HEK293 (cell line): ENCODE measurements at regions not wholly inside any gene's neighbourhood (a gene's known extent, or its start where the extent isn't known, plus 50 kb on each side); places are given as distances from the start of the nearest gene placed in this dataset.

Source experiments
- CTCF ChIA-PET: fragments of 350-600 bp; formaldehyde crosslinking; extraction: SDS; loops from one replicate; lab custom pipeline; 2021; ENCODE audit warnings: antibody characterized with exemption; lab: Yijun Ruan, JAX
- POLR2A ChIA-PET: fragments of 300-600 bp; formaldehyde crosslinking; extraction: SDS; loops from one replicate; lab custom pipeline; 2020; ENCODE audit warnings: antibody characterized with exemption, inconsistent platforms; lab: Yijun Ruan, JAX
- H3K27ac ChIP-seq: fragments of 200-500 bp; sonication (Bioruptor generic); 2 replicates; pipeline ENCODE4 v1.5.1; 2014; ENCODE audit warnings: low read depth, low read length, control low read depth, inconsistent platforms; ENCODE audit errors: extremely low read depth
- H3K36me3 ChIP-seq, 2 experiments: fragments of 200-500 bp in 1 of 2; sonication (Bioruptor generic) in 1 of 2; 1 replicate in 1 of 2; 2 replicates in 1 of 2; pipeline ENCODE4 v1.5.1; 2014 to 2017; ENCODE audit warnings: inconsistent platforms in 2 of 2, low read length in 2 of 2; ENCODE audit not compliant: control insufficient read depth in 2 of 2, insufficient read depth in 1 of 2
- H3K4me1 ChIP-seq: fragments of 200-500 bp; sonication (Bioruptor generic); 2 replicates; pipeline ENCODE4 v1.5.1; 2014; ENCODE audit warnings: mild to moderate bottlenecking, low read length, inconsistent platforms; ENCODE audit not compliant: control insufficient read depth, insufficient read depth
- H3K4me3 ChIP-seq: 2 replicates; pipeline ENCODE4 v1.5.1; 2011; ENCODE audit warnings: low read depth, mild to moderate bottlenecking, control low read depth, low read length, moderate library complexity
- H3K9me3 ChIP-seq: fragments of 200-500 bp; sonication (Bioruptor generic); 2 replicates; pipeline ENCODE4 v1.5.1; 2014; ENCODE audit warnings: low read depth, low read length, inconsistent platforms; ENCODE audit not compliant: control insufficient read depth, insufficient read depth
- AEBP2 ChIP-seq: fragments of 450-650 bp; formaldehyde crosslinking; IDR thresholded peaks from 2 replicates; pipeline ENCODE4 v1.5.1; 2016; ENCODE audit warnings: missing biosample characterization, missing genetic modification characterization, borderline replicate concordance
- GFI1B ChIP-seq: fragments of 450-650 bp; formaldehyde crosslinking; IDR thresholded peaks from 2 replicates; pipeline ENCODE4 v1.5.1; 2016; ENCODE audit warnings: missing biosample characterization, missing genetic modification characterization
- GLI2 ChIP-seq: fragments of 450-650 bp; formaldehyde crosslinking; IDR thresholded peaks from 2 replicates; pipeline ENCODE4; 2017; ENCODE audit warnings: missing biosample characterization, missing genetic modification characterization, low read depth, borderline replicate concordance
- HIC1 ChIP-seq: fragments of 450-650 bp; formaldehyde crosslinking; IDR thresholded peaks from 2 replicates; pipeline ENCODE4 v1.5.1; 2016; ENCODE audit warnings: missing biosample characterization, missing genetic modification characterization
- KLF10 ChIP-seq: fragments of 450-650 bp; IDR thresholded peaks from 2 replicates; pipeline ENCODE4 v1.5.1; 2018; ENCODE audit warnings: missing biosample characterization, mild to moderate bottlenecking, missing genetic modification characterization
- OSR2 ChIP-seq: fragments of 450-650 bp; formaldehyde crosslinking; IDR thresholded peaks from 2 replicates; pipeline ENCODE4 v1.5.1; 2016; ENCODE audit warnings: missing biosample characterization, missing genetic modification characterization
- TRIM28 ChIP-seq: IDR thresholded peaks from 2 replicates; pipeline ENCODE4 v1.6.1; 2011; ENCODE audit warnings: low read length, control low read depth, borderline replicate concordance
- ZFHX2 ChIP-seq: fragments of 450-650 bp; formaldehyde crosslinking; conservative IDR thresholded peaks from 2 replicates; pipeline ENCODE4 v1.5.1; 2016; ENCODE audit warnings: missing biosample characterization, missing genetic modification characterization
- ZNF16 ChIP-seq: fragments of 450-650 bp; formaldehyde crosslinking; IDR thresholded peaks from 2 replicates; pipeline ENCODE4 v1.5.1; 2016; ENCODE audit warnings: low read depth, missing biosample characterization, missing genetic modification characterization
- ZNF174 ChIP-seq: fragments of 450-650 bp; formaldehyde crosslinking; IDR thresholded peaks from 2 replicates; pipeline ENCODE4 v1.5.0; 2017; ENCODE audit warnings: missing biosample characterization, mild to moderate bottlenecking, missing genetic modification characterization
- ZNF2 ChIP-seq: fragments of 450-650 bp; formaldehyde crosslinking; IDR thresholded peaks from 2 replicates; pipeline ENCODE4 v1.5.1; 2016; ENCODE audit warnings: missing biosample characterization, missing genetic modification characterization
- ZNF202 ChIP-seq: fragments of 450-650 bp; formaldehyde crosslinking; IDR thresholded peaks from 2 replicates; pipeline ENCODE4 v1.5.1; 2016; ENCODE audit warnings: missing biosample characterization, missing genetic modification characterization, borderline replicate concordance
- ZNF24 ChIP-seq: fragments of 450-650 bp; formaldehyde crosslinking; IDR thresholded peaks from 2 replicates; pipeline ENCODE4 v1.5.1; 2016; ENCODE audit warnings: missing biosample characterization, missing genetic modification characterization
- ZNF350 ChIP-seq: fragments of 450-650 bp; formaldehyde crosslinking; IDR thresholded peaks from 2 replicates; pipeline ENCODE4 v1.5.0; 2017; ENCODE audit warnings: missing biosample characterization, mild to moderate bottlenecking, missing genetic modification characterization
- ZNF366 ChIP-seq: fragments of 450-650 bp; formaldehyde crosslinking; conservative IDR thresholded peaks from 2 replicates; pipeline ENCODE4 v1.5.1; 2016; ENCODE audit warnings: missing biosample characterization, missing genetic modification characterization
- ZNF423 ChIP-seq: fragments of 450-650 bp; formaldehyde crosslinking; IDR thresholded peaks from 2 replicates; pipeline ENCODE4 v1.5.1; 2016; ENCODE audit warnings: missing biosample characterization, missing genetic modification characterization
- ZNF433 ChIP-seq: fragments of 450-650 bp; formaldehyde crosslinking; IDR thresholded peaks from 2 replicates; pipeline ENCODE4 v1.5.1; 2016; ENCODE audit warnings: missing biosample characterization, missing genetic modification characterization, low read depth
- ZNF449 ChIP-seq: fragments of 450-650 bp; formaldehyde crosslinking; IDR thresholded peaks from 2 replicates; pipeline ENCODE4 v1.5.1; 2017; ENCODE audit warnings: missing biosample characterization, mild to moderate bottlenecking, missing genetic modification characterization, moderate library complexity
- ZNF48 ChIP-seq: fragments of 450-650 bp; formaldehyde crosslinking; IDR thresholded peaks from 2 replicates; pipeline ENCODE4 v1.5.1; 2016; ENCODE audit warnings: missing biosample characterization, missing genetic modification characterization
- ZNF488 ChIP-seq: fragments of 450-650 bp; formaldehyde crosslinking; IDR thresholded peaks from 2 replicates; pipeline ENCODE4 v1.5.1; 2016; ENCODE audit warnings: missing biosample characterization, missing genetic modification characterization
- ZNF555 ChIP-seq: fragments of 450-650 bp; formaldehyde crosslinking; conservative IDR thresholded peaks from 2 replicates; pipeline ENCODE4 v1.5.1; 2017; ENCODE audit warnings: missing biosample characterization, mild to moderate bottlenecking, missing genetic modification characterization, inconsistent platforms
- ZNF561 ChIP-seq: fragments of 450-650 bp; IDR thresholded peaks from 2 replicates; pipeline ENCODE4 v1.5.1; 2018; ENCODE audit warnings: missing biosample characterization, missing genetic modification characterization, borderline replicate concordance
- ZNF654 ChIP-seq: fragments of 450-650 bp; formaldehyde crosslinking; IDR thresholded peaks from 2 replicates; pipeline ENCODE4 v1.5.1; 2016; ENCODE audit warnings: low read depth, missing biosample characterization, missing genetic modification characterization
- ZNF677 ChIP-seq: fragments of 450-650 bp; IDR thresholded peaks from 2 replicates; pipeline ENCODE4 v1.5.0; 2018; ENCODE audit warnings: missing biosample characterization, mild to moderate bottlenecking, missing genetic modification characterization, moderate library complexity
- ZNF785 ChIP-seq: fragments of 450-650 bp; formaldehyde crosslinking; IDR thresholded peaks from 2 replicates; pipeline ENCODE4 v1.5.1; 2016; ENCODE audit warnings: missing biosample characterization, missing genetic modification characterization

GRCh38 chr4:181437895-181438294, 805.3 kb upstream of the TENM3 start:
- no peak for TF ChIP-seq ZNF366 (tag by site-specific recombination)
- no peak for TF ChIP-seq ZNF350
- TF ChIP-seq HIC1 (tag by site-specific recombination) = no peak
- TF ChIP-seq ZNF24 (tag by site-specific recombination) = no peak
- no peak for TF ChIP-seq ZNF202 (tag by site-specific recombination)
- Histone ChIP-seq H3K4me3 (no peak overlapping the region), H3K9me3 (no peaks in the 10 kb centered on the region), H3K36me3 (no peaks in the 10 kb centered on the region), H3K4me1 (no peaks in the 10 kb centered on the region), H3K27ac (no peak overlapping the region)
- CTCF ChIA-PET = interaction anchor here (0.6 to 0.8 kb wide), 2 partner anchors 273 to 545 kb away, joined by 4 to 5 read pairs; no protein-coding TSS in a partner anchor
- POLR2A ChIA-PET = no interaction called here

GRCh38 chr4:181438641-181439040, 804.6 kb upstream of the TENM3 start:
- ChIA-PET POLR2A (interaction anchor here (0.6 kb wide), 1 partner anchor 14 kb away, joined by 3 read pairs; no protein-coding TSS in a partner anchor), CTCF (interaction anchor here (0.6 kb wide), 1 partner anchor 1609 kb away, joined by 6 read pairs; no protein-coding TSS in a partner anchor)
- no peaks in the 10 kb centered on the region for H3K9me3 ChIP-seq
- H3K4me3 ChIP-seq = no peak overlapping the region
- TF ChIP-seq ZNF48 (tag by site-specific recombination) (no peak), ZFHX2 (tag by site-specific recombination) (no peak), GFI1B (tag by site-specific recombination) (no peak), ZNF2 (tag by site-specific recombination) (no peak), OSR2 (tag by site-specific recombination) (no peak), ZNF350 (no peak)
- no peak overlapping the region for H3K27ac ChIP-seq
- H3K4me1 ChIP-seq = no peaks in the 10 kb centered on the region
- H3K36me3 ChIP-seq = no peaks in the 10 kb centered on the region

GRCh38 chr4:181443021-181443420, 800.2 kb upstream of the TENM3 start:
- POLR2A ChIA-PET = no interaction called here
- TF ChIP-seq KLF10 (no peak), ZNF433 (no peak), ZNF488 (tag by site-specific recombination) (no peak), ZNF174 (tag by site-specific recombination) (no peak), ZNF423 (tag by site-specific recombination) (no peak), ZNF16 (tag by site-specific recombination) (no peak), ZNF561 (tag by site-specific recombination) (no peak), ZNF677 (no peak), ZNF449 (no peak), ZNF654 (tag by site-specific recombination) (no peak), ZNF555 (tag by site-specific recombination) (no peak), GLI2 (tag by site-specific recombination) (no peak), ZNF785 (tag by site-specific recombination) (no peak), AEBP2 (tag by site-specific recombination) (no peak), TRIM28 (no peak)

More at GRCh38 chr4:181443021-181443420, 800.2 kb upstream of the TENM3 start:
- Histone ChIP-seq H3K36me3 (no peaks in the 10 kb centered on the region), H3K4me3 (no peak overlapping the region), H3K4me1 (no peaks in the 10 kb centered on the region), H3K27ac (no peak overlapping the region), H3K9me3 (no peaks in the 10 kb centered on the region)
- CTCF ChIA-PET = no interaction called here
